Lower leg skin (tissue), 4 donors: ENCODE measurements at regions not wholly inside any gene's neighbourhood (a gene's known extent, or its start where the extent isn't known, plus 50 kb on each side); places are given as distances from the start of the nearest gene placed in this dataset.

Experiments used
- DNase-seq, 2 donors: peaks; one replicate each; pipeline ENCODE4 v3.0.0-alpha.2; 2019; ENCODE audit warnings: low spot score in 2 of 2
- H3K4me3 ChIP-seq: fragments of 200-600 bp; sonication (generic); 2 replicates; pipeline ENCODE4 v1.5.1; 2017; ENCODE audit warnings: mild to moderate bottlenecking, low read depth; ENCODE audit not compliant: poor library complexity, severe bottlenecking
- POLR2A ChIP-seq, 2 donors: fragments of 450-650 bp; IDR thresholded peaks; one replicate each; pipeline ENCODE4 v1.6.1; 2016 to 2017; ENCODE audit warnings: antibody characterized with exemption in 2 of 2, mild to moderate bottlenecking in 1 of 2, moderate library complexity in 1 of 2
- WGBS, 2 donors: methylation state at CpG; one replicate each; pipeline ENCODE4 v1.1.5; 2018; 5-methylcytosine and 5-hydroxymethylcytosine counted together
- intact Hi-C: fragments of 100-400 bp; cut with DNase I; formaldehyde crosslinking; loops from one replicate; pipeline ENCODE4 v1.15.0; 2023; ENCODE audit warnings: low total_unique reads
- TF ChIP-seq, protein P1 (sequence below), 3 donors: fragments of 450-650 bp; IDR thresholded peaks; one replicate each; pipeline ENCODE4 v1.5.1; 2016; ENCODE audit warnings: antibody characterized with exemption in 3 of 3, mild to moderate bottlenecking in 3 of 3, moderate library complexity in 2 of 3

GRCh38 chr4:32219306-32220075 lies 1499.3 kb downstream of the PCDH7 start:
- H3K4me3 ChIP-seq = no peak overlapping the region
- intact Hi-C loops = no loop called here
- WGBS, 2 donors = 58 to 81% methylated on average over 3 of the region's 3 CpGs
- TF ChIP-seq, protein P1, sequence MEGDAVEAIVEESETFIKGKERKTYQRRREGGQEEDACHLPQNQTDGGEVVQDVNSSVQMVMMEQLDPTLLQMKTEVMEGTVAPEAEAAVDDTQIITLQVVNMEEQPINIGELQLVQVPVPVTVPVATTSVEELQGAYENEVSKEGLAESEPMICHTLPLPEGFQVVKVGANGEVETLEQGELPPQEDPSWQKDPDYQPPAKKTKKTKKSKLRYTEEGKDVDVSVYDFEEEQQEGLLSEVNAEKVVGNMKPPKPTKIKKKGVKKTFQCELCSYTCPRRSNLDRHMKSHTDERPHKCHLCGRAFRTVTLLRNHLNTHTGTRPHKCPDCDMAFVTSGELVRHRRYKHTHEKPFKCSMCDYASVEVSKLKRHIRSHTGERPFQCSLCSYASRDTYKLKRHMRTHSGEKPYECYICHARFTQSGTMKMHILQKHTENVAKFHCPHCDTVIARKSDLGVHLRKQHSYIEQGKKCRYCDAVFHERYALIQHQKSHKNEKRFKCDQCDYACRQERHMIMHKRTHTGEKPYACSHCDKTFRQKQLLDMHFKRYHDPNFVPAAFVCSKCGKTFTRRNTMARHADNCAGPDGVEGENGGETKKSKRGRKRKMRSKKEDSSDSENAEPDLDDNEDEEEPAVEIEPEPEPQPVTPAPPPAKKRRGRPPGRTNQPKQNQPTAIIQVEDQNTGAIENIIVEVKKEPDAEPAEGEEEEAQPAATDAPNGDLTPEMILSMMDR (IDR thresholded peaks at IDR 0.05) = no peak
- TF ChIP-seq POLR2A (IDR thresholded peaks at IDR 0.05) = no peak
- DNase-seq = no peak

DNA sequence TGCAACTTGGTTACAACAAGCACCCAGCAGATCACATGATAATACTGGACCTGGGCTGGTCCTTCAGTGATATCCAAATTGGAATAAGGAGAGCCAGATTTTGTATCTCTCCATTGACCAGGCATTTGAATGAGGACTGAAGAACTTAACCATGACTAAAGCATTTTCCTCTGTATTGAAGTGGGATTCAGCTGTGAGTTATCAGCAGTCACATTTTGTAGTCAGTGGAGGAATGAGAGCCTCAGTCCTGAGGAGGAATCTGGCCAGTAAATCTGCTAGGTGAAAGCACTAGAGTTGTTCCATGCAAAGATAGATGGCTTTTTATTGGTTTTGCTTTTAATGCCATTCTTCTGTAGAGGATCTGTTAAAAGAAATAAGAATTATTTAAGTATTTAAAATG lies 1506.0 kb downstream of the PCDH7 start:
- intact Hi-C loops = no loop called here
- no peak for DNase-seq
- TF ChIP-seq, protein P1 (IDR thresholded peaks at IDR 0.05) = no peak
- no peak for TF ChIP-seq POLR2A (IDR thresholded peaks at IDR 0.05)
- no peak overlapping the region for H3K4me3 ChIP-seq

DNA sequence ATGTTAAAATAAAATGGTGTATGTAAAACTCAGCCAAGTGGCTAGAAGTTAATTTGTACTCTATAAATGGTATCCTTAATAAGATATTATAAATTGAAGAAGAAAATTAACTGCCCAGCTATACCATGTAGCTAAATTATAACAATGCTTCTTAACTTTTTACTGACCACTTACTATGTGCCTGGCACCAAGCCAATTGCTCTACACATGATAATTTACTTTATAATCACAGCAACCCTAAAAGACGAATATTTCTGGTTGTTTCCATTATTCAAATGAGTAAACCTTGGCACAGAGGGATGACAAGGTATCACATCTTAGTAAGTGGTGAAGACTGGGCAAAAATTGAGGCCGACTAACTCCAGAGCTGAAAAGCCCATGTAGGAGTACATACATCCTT lies 1506.6 kb downstream of the PCDH7 start:
- DNase-seq = no peak
- 76 to 82% methylated on average over 2 of the region's 2 CpGs for WGBS, 2 donors
- intact Hi-C loops = no loop called here
- H3K4me3 ChIP-seq = no peak overlapping the region
- TF ChIP-seq POLR2A (IDR thresholded peaks at IDR 0.05) = no peak
- TF ChIP-seq, protein P1 (IDR thresholded peaks at IDR 0.05) = no peak

- no peak for DNase-seq
- whole genome bisulfite sequencing, 2 donors = 46 to 60% methylated on average over 3 of the region's 3 CpGs
- H3K4me3 ChIP-seq = no peak overlapping the region
- TF ChIP-seq POLR2A (IDR thresholded peaks at IDR 0.05) = no peak
- TF ChIP-seq, protein P1 (IDR thresholded peaks at IDR 0.05) = no peak
- intact Hi-C loops = no loop called here
Observed at GRCh38 chr4:32243926-32244325, 1523.8 kb downstream of the PCDH7 start.

- no peak for TF ChIP-seq POLR2A (IDR thresholded peaks at IDR 0.05)
- TF ChIP-seq, protein P1 (IDR thresholded peaks at IDR 0.05) = no peak
- no peak overlapping the region for H3K4me3 ChIP-seq
- no peak for DNase-seq
- intact Hi-C loops = no loop called here
- WGBS, 2 donors = 48 to 53% methylated on average over 2 of the region's 2 CpGs
Observed at GRCh38 chr4:32249040-32249439, 1528.9 kb downstream of the PCDH7 start.

- intact Hi-C loops = no loop called here
- TF ChIP-seq, protein P1 (IDR thresholded peaks at IDR 0.05) = no peak
- no peak for TF ChIP-seq POLR2A (IDR thresholded peaks at IDR 0.05)
- no peak for DNase-seq
- WGBS, 2 donors = 92 to 96% methylated on average over 1 of the region's 1 CpG
- H3K4me3 ChIP-seq = no peak overlapping the region
Observed at GRCh38 chr4:32251126-32251525, 1531.0 kb downstream of the PCDH7 start.
